Astrocyte of the cerebellum (primary cell): ENCODE measurements at regions not wholly inside any gene's neighbourhood (a gene's known extent, or its start where the extent isn't known, plus 50 kb on each side); places are given as distances from the start of the nearest gene placed in this dataset.

Experiments
- DNase-seq: peaks from one replicate; pipeline ENCODE4 v3.0.0-alpha.2; 2011; ENCODE audit warnings: low read depth
- H3K4me3 ChIP-seq: 2 replicates; pipeline ENCODE4 v1.5.1; 2011; ENCODE audit warnings: mild to moderate bottlenecking, low read depth, low read length, moderate library complexity
- CTCF ChIP-seq: IDR thresholded peaks from 2 replicates; pipeline ENCODE4 v1.5.1; 2012; ENCODE audit warnings: low read length, low read depth, moderate library complexity, mild to moderate bottlenecking; ENCODE audit errors: missing control alignments
- in situ Hi-C: cut with HindIII; loops from 2 replicates; pipeline ENCODE4 v1.10.0; 2017; ENCODE audit warnings: low sequenced_read_pairs

GRCh38 chr12:127770118-127770517, 496.9 kb upstream of the TMEM132C start:
- in situ Hi-C loops = no loop called here
- TF ChIP-seq CTCF = no peak
- no peak for DNase-seq
- H3K4me3 ChIP-seq = no peak overlapping the region

- TF ChIP-seq CTCF = no peak
- H3K4me3 ChIP-seq = no peak overlapping the region
- in situ Hi-C loops = no loop called here
- DNase-seq = no peak
Measured at GRCh38 chr12:127771546-127771945, 495.4 kb upstream of the TMEM132C start.

DNA sequence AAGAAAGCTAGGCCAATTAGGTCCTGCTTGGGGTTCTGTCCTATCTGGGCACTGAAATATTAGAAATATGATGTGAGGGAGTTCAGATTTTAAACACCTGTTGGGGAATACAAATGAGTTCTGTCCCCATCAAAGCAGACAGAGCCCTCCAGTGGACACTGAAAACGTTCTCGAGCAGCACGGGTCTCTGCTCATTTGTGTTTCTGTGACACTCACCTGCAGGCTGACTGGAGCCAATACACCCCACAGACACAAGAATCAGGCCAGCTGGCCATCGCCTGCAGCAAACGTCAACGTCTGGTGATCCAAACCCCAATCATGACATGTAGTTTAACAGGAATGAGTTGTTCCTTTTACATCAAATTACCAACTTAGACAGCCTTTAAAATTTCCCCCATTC, 493.4 kb upstream of the TMEM132C start:
- no peak for DNase-seq
- no peak for TF ChIP-seq CTCF
- H3K4me3 ChIP-seq = no peak overlapping the region
- in situ Hi-C loops = no loop called here

DNA sequence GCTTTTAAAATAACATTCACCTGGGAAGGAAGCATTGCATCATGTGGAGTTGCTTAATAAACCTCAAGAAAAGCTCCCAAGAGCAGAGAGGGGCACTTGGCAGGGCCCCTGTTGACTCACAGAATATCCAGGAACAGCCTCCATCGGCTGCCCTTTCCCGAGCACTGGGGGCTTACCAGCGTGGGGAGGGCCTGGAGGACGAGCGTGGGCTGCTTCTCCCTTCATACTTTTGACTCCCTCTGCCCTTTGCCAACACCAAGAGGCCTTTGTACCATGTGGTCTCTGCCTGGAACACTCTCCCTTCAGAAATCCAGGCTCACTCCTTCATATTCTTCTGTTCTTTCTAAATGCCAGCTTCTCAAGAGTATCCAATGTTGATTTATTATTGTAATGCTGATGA, 492.1 kb upstream of the TMEM132C start:
- no peak overlapping the region for H3K4me3 ChIP-seq
- no peak for TF ChIP-seq CTCF
- no peak for DNase-seq
- in situ Hi-C loops = no loop called here

DNA sequence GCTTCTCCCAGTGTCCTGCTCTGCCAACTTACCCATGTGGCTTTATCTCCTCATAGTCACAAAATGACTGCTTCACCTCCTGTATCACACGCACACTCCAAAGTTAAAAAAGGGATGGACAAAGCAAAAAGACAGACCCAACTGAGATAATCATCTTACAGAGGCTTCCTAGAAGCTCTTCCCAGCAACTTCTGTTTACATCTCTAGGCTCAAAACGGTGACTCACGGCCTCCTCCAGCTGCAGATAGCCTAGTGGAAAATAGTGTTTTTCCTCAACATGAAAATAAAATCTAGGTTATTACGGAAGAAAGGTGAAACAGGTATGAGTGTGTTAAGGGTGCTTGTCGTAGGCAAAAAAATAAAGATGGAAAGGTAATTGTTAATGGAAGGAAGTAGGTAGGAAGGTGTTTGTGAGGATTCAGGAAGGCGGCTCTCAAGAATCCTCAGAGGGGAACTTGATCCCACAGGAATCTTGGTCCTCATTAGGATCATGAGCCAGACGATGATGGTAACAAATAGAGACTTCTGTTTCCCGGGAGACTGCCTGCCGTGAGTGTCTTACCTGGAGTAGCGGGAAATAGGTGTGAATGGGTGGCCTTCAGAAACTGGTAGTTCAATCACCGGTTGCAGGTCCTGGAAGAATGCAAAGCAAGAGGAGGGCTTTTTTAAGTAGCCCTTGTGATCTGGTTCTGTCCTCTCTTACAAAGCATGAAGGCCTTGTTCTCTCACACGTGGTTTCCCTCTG, 487.5 kb upstream of the TMEM132C start:
- no peak for DNase-seq
- TF ChIP-seq CTCF = no peak
- in situ Hi-C loops = no loop called here
- no peak overlapping the region for H3K4me3 ChIP-seq

- no peak for TF ChIP-seq CTCF
- H3K4me3 ChIP-seq = no peak overlapping the region
- in situ Hi-C loops = no loop called here
- DNase-seq = no peak
Measured at GRCh38 chr12:127780881-127781280, 486.1 kb upstream of the TMEM132C start.
